ENCODE measurements at regions not wholly inside any gene's neighbourhood (a gene's known extent, or its start where the extent isn't known, plus 50 kb on each side); places are given as distances from the start of the nearest gene placed in this dataset.

DNA sequence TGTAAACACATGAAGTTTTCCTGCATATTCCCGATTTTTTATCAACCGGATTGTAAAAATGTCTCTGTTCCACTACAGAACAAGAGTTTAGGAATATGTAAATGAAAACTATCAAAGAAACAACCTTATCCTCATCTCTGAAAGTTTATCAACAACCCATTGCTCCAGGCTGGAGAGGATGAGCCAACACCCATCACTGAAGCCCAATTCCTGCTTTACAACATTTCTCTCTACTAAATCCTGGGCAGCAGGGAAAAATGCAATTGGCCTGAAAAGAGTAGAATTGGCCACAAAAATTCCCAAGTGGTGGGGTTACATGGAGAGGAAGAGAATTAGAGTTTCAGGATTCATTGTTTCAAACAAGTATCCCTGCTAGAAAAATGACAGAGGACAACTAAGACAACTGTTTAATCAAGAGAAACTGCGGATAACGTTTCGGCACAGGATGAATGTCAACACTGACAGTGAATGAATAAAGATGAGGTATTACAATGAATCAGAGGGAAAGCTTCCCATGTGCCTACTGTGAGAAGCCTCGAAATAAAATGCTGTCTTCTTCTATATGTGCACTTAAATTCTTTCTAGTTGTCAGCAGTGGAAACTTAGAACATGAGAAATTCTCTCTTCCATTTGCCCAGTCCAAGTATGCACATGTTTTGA is 317.3 kb upstream of the ANO3 start:
- Histone ChIP-seq H3K4me1 (ENCODE audit: insufficient read depth) (no peaks in the 10 kb centered on the region), H3K27ac (ENCODE audit: low read depth) (no peak overlapping the region), H3K36me3 (ENCODE audit: insufficient read depth) (no peaks in the 10 kb centered on the region), H2AFZ (no peak overlapping the region), H3K9me2 (ENCODE audit: insufficient read depth) (no peaks in the 10 kb centered on the region), H3K4me2 (no peak overlapping the region), H3F3A (replicated peaks; ENCODE audit: low read depth) (no peaks in the 10 kb centered on the region), H3K4me3 (no peak overlapping the region), H3K27me3 (ENCODE audit: insufficient read depth) (no peaks in the 10 kb centered on the region), H3K79me2 (replicated peaks; ENCODE audit: insufficient read depth) (no peaks in the 10 kb centered on the region), H4K20me1 (replicated peaks; ENCODE audit: insufficient read depth) (no peaks in the 10 kb centered on the region)
- H3K36me3 Mint-ChIP-seq (ENCODE audit: low read depth) = no peaks in the 10 kb centered on the region
- no peaks in the 10 kb centered on the region for H3K27me3 Mint-ChIP-seq (ENCODE audit: insufficient read depth, low read depth, poor library complexity)
- DNase-seq (ENCODE audit: low spot score) = no peak
- H3K4me1 Mint-ChIP-seq = peaks cover 2% of the 10 kb centered on the region; the same call in 2 of the 3 replicates
- H3K9me3 Mint-ChIP-seq = no peaks in the 10 kb centered on the region; the same call in 2 of the 3 replicates
- no peak overlapping the region for H3K4me3 Mint-ChIP-seq
- no peak for ATAC-seq
- TF ChIP-seq JUNB (IDR thresholded peaks at IDR 0.05; ENCODE audit: unreplicated experiment) = no peak
- no peak for TF ChIP-seq CREB1 (CRISPR knock-in tag; IDR thresholded peaks at IDR 0.05; ENCODE audit: low read depth)
- no peak for TF ChIP-seq EZH2 (IDR thresholded peaks at IDR 0.05; ENCODE audit: low read depth, unreplicated experiment)
- TF ChIP-seq, protein P1, sequence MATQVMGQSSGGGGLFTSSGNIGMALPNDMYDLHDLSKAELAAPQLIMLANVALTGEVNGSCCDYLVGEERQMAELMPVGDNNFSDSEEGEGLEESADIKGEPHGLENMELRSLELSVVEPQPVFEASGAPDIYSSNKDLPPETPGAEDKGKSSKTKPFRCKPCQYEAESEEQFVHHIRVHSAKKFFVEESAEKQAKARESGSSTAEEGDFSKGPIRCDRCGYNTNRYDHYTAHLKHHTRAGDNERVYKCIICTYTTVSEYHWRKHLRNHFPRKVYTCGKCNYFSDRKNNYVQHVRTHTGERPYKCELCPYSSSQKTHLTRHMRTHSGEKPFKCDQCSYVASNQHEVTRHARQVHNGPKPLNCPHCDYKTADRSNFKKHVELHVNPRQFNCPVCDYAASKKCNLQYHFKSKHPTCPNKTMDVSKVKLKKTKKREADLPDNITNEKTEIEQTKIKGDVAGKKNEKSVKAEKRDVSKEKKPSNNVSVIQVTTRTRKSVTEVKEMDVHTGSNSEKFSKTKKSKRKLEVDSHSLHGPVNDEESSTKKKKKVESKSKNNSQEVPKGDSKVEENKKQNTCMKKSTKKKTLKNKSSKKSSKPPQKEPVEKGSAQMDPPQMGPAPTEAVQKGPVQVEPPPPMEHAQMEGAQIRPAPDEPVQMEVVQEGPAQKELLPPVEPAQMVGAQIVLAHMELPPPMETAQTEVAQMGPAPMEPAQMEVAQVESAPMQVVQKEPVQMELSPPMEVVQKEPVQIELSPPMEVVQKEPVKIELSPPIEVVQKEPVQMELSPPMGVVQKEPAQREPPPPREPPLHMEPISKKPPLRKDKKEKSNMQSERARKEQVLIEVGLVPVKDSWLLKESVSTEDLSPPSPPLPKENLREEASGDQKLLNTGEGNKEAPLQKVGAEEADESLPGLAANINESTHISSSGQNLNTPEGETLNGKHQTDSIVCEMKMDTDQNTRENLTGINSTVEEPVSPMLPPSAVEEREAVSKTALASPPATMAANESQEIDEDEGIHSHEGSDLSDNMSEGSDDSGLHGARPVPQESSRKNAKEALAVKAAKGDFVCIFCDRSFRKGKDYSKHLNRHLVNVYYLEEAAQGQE (IDR thresholded peaks at IDR 0.05; ENCODE audit: unreplicated experiment) = no peak
- no peak for TF ChIP-seq ZNF114 (CRISPR knock-in tag; IDR thresholded peaks at IDR 0.05)
- no peak for TF ChIP-seq EZH2phosphoT487 (IDR thresholded peaks at IDR 0.05; ENCODE audit: unreplicated experiment)
- TF ChIP-seq, protein P2, sequence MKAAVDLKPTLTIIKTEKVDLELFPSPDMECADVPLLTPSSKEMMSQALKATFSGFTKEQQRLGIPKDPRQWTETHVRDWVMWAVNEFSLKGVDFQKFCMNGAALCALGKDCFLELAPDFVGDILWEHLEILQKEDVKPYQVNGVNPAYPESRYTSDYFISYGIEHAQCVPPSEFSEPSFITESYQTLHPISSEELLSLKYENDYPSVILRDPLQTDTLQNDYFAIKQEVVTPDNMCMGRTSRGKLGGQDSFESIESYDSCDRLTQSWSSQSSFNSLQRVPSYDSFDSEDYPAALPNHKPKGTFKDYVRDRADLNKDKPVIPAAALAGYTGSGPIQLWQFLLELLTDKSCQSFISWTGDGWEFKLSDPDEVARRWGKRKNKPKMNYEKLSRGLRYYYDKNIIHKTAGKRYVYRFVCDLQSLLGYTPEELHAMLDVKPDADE (IDR thresholded peaks at IDR 0.05) = no peak
- TF ChIP-seq, protein P3, sequence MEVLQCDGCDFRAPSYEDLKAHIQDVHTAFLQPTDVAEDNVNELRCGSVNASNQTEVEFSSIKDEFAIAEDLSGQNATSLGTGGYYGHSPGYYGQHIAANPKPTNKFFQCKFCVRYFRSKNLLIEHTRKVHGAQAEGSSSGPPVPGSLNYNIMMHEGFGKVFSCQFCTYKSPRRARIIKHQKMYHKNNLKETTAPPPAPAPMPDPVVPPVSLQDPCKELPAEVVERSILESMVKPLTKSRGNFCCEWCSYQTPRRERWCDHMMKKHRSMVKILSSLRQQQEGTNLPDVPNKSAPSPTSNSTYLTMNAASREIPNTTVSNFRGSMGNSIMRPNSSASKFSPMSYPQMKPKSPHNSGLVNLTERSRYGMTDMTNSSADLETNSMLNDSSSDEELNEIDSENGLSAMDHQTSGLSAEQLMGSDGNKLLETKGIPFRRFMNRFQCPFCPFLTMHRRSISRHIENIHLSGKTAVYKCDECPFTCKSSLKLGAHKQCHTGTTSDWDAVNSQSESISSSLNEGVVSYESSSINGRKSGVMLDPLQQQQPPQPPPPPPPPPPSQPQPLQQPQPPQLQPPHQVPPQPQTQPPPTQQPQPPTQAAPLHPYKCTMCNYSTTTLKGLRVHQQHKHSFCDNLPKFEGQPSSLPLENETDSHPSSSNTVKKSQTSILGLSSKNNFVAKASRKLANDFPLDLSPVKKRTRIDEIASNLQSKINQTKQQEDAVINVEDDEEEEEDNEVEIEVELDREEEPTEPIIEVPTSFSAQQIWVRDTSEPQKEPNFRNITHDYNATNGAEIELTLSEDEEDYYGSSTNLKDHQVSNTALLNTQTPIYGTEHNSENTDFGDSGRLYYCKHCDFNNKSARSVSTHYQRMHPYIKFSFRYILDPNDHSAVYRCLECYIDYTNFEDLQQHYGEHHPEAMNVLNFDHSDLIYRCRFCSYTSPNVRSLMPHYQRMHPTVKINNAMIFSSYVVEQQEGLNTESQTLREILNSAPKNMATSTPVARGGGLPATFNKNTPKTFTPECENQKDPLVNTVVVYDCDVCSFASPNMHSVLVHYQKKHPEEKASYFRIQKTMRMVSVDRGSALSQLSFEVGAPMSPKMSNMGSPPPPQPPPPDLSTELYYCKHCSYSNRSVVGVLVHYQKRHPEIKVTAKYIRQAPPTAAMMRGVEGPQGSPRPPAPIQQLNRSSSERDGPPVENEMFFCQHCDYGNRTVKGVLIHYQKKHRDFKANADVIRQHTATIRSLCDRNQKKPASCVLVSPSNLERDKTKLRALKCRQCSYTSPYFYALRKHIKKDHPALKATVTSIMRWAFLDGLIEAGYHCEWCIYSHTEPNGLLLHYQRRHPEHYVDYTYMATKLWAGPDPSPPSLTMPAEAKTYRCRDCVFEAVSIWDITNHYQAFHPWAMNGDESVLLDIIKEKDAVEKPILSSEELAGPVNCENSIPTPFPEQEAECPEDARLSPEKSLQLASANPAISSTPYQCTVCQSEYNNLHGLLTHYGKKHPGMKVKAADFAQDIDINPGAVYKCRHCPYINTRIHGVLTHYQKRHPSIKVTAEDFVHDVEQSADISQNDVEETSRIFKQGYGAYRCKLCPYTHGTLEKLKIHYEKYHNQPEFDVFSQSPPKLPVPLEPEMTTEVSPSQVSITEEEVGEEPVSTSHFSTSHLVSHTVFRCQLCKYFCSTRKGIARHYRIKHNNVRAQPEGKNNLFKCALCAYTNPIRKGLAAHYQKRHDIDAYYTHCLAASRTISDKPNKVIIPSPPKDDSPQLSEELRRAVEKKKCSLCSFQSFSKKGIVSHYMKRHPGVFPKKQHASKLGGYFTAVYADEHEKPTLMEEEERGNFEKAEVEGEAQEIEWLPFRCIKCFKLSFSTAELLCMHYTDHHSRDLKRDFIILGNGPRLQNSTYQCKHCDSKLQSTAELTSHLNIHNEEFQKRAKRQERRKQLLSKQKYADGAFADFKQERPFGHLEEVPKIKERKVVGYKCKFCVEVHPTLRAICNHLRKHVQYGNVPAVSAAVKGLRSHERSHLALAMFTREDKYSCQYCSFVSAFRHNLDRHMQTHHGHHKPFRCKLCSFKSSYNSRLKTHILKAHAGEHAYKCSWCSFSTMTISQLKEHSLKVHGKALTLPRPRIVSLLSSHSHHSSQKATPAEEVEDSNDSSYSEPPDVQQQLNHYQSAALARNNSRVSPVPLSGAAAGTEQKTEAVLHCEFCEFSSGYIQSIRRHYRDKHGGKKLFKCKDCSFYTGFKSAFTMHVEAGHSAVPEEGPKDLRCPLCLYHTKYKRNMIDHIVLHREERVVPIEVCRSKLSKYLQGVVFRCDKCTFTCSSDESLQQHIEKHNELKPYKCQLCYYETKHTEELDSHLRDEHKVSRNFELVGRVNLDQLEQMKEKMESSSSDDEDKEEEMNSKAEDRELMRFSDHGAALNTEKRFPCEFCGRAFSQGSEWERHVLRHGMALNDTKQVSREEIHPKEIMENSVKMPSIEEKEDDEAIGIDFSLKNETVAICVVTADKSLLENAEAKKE (CRISPR knock-in tag; IDR thresholded peaks at IDR 0.05) = no peak
- TF ChIP-seq, protein P4, sequence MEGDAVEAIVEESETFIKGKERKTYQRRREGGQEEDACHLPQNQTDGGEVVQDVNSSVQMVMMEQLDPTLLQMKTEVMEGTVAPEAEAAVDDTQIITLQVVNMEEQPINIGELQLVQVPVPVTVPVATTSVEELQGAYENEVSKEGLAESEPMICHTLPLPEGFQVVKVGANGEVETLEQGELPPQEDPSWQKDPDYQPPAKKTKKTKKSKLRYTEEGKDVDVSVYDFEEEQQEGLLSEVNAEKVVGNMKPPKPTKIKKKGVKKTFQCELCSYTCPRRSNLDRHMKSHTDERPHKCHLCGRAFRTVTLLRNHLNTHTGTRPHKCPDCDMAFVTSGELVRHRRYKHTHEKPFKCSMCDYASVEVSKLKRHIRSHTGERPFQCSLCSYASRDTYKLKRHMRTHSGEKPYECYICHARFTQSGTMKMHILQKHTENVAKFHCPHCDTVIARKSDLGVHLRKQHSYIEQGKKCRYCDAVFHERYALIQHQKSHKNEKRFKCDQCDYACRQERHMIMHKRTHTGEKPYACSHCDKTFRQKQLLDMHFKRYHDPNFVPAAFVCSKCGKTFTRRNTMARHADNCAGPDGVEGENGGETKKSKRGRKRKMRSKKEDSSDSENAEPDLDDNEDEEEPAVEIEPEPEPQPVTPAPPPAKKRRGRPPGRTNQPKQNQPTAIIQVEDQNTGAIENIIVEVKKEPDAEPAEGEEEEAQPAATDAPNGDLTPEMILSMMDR (conservative IDR thresholded peaks at IDR 0.05; ENCODE audit: low read depth in 2 of 2) = no peak
- TF ChIP-seq NANOG (IDR thresholded peaks at IDR 0.05; ENCODE audit: borderline replicate concordance) = no peak
- TF ChIP-seq ZNF331 (CRISPR knock-in tag; IDR thresholded peaks at IDR 0.05; ENCODE audit: low read depth) = no peak
- no peak for TF ChIP-seq POLR2AphosphoS5 (IDR thresholded peaks at IDR 0.05; ENCODE audit: low read depth)
- TF ChIP-seq STAT1 (IDR thresholded peaks at IDR 0.05; ENCODE audit: unreplicated experiment) = no peak
- no peak overlapping the region for H3K27ac Mint-ChIP-seq

Measured in GM23338 (cell line).